AG08396 (cell line): ENCODE measurements at regions not wholly inside any gene's neighbourhood (a gene's known extent, or its start where the extent isn't known, plus 50 kb on each side); places are given as distances from the start of the nearest gene placed in this dataset.
A peak's percentile ranks its signal among the peaks of the same experiment; 100 is the strongest.

Source experiments
- DNase-seq: peaks from one replicate; pipeline ENCODE4 v3.0.0; 2012; ENCODE audit warnings: low spot score, mixed read lengths

DNA sequence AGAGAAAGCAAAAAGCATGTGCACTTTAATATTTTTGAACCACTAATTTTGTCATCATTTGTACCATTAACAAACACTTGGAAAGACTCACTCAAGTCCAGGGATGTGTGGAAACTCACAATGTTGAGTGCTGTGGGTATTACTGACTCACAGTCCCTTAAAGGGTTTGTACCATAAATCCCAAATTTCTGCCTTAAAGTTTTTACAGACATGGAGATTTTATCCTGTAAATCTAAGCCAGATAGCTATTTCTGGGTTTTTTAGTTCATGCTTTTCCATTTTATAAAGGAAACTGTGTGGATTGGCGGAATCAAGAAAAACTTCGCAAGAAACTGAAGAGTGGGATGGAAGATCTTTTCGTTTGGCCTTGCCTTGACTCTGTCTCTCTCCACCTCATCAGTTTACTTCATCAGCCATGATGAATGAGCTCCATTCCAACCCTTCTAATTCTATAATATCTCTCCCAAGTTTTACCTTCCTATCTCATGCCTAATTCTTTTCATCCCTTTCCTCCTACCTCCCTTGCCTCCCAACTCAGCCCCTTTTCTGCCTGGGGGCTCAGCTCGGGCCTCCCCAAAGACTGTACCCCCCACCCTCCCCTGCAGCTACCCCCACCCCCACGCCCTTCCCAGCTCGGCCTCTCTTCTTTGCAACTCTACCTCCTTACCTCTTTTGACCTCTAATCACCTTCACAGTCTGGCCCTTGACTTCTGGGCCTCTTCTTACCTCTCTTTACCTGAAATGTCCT is 218.5 kb upstream of the MKLN1 start:
- no peak for DNase-seq

DNA sequence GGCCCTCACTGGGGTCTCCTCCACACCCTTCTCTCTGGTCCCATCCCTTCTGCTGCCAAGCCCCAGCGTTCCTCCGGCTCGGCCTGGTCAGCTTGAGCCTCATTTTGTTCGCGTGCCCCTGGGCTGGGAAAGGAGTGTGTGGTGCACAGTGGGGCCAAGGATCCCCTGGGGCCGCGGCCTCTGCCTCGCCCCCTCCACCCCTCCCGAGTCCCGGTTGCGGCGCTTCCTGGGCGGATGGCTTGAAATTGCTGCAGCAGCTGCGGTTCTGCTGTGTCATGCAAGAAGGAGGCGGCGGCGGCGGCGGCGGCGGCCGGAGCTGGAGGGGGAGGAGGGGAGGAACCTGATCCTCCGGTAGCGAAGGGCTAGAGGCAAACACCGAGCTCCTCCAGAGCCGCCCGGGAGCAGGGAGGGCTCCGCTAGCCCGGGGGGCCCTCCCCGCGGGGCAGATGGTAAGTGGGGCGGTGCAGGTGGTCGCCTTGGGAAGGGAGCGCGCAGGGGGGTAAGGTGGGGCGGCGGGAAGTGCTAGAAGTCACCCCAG is 217.8 kb upstream of the MKLN1 start:
- DNase-seq = peak; percentile 85

DNA sequence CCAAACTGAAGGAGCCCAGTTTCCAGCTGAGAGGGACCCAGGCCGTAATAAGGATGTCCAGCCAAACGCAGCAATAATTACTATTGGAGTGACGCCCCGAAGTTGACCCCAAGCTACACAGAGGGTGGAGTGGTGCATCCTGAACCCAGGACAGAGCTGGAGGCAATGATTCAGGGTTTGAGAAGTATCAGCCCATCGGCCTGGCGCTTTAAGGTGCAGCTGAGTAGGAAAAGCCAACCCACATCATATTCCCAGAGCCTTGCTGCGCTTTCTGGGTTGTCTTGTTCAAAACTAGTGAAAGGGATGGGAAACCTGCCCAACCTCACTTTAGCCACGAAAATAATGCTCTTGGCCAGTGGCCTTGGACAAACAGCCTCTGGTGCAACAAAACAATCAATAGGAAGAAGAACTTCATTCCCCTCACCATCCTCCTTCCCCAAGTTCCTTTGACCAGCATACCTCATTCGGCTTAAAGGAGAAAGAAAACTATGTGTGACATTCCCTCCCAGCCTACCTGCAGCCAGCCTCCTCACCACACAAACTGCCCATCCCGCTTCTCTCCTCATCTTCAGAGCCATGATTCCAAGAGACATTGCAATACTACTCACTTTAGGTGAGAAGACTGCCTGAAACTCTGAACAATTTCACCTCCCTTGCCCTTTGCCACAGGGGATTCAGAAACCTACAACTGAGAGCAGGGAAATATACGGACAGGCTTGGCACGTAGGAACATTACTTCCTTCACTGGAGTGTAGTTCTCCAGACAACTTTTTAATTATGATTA is 217.2 kb upstream of the MKLN1 start:
- DNase-seq = peak; percentile 45

DNA sequence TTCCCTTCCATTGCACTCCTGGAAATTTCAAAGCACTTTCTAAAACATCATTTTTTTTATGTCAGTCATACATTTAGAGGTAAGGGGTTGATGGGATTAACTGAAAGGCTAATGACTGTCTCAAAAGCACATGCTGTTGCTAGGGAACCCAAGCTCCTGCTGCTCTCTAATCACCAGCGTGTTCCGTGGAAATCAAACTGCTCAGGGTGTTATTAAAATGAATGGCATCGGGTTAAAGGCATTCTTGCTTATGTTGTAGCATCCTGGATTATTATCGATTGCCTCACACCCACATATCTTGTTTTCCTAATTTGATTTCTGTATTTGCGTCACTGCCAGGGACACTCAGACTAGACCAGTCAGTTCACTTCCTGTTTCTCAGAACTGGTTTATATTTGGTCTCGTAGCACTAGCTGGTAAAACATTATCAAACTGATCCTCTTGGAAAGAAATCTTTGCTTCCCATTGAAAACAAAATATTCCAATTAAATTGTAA is 216.5 kb upstream of the MKLN1 start:
- DNase-seq = peak; percentile 66

DNA sequence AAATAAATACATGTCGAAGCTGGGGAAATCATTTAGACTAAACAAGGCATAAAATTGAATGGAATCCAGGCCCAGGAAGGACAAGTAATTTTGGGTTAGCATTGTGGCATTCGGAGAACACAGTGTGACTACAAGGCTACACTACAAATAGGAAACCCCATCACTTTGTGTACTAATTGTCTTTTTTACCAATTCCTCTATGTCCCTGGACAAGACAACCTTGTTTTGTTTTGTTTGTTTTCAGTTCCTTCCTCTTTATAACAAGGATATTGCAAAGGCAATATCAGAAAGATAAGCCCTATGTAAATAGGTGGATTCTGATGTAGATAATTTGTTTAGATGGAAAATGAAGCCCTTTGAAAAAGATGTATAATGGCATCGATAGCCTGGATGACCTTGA is 215.9 kb upstream of the MKLN1 start:
- DNase-seq = no peak

DNA sequence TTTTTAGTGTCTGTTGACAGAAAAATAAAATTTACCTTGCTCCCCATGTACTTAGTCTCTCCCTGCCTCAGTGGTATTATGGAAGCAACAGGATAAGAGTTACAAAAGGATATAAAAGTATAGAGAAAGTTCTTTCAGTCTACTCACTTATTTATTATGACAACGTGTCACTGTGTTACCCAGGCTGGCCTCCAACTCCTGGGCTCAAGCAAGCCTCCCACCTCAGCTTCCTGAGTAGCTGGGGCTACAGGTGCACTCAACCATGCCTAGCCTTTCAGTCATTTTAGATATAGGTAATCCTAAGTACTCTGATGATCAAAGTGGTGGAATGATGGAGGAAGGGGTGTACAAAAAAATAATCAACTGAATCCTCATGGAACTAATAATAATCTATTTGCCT is 215.2 kb upstream of the MKLN1 start:
- no peak for DNase-seq

DNA sequence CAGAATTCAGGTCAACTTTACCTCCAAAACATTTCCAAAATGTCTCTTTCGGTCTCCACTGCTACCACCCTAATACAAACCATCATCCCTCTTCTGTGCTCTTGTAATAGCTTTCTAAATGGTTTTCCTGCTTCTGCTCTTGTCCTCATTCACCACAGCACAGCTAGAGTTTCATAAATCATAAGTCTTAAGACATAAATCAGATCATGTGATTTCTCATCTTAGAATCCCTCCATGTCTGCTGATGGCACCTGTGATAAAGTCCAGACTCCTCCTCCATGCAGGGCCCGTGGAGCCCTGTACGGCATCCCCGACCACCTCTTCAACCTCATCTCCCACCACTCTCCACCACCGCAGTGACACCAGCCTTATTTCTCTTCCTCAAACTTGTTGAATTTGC is 212.3 kb upstream of the MKLN1 start:
- DNase-seq = no peak

DNA sequence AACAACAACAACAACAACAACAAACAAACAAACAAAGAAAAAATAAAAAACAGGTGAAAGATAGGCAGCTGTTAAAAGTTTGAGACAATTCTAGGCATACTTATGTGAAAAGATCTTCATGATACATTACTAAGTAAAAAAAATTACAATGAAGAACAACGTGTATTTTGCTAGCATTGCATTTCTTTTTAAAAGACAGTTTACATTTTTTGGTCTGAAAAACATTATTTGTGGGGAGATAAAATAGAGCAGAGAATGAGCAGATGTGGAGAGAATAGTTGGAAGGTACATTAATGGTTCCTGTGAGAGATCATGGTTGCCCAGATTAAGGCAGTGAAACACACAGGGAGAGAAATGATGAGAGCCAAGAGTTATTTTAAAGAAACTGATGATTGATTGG is 210.2 kb upstream of the MKLN1 start:
- DNase-seq = no peak

DNA sequence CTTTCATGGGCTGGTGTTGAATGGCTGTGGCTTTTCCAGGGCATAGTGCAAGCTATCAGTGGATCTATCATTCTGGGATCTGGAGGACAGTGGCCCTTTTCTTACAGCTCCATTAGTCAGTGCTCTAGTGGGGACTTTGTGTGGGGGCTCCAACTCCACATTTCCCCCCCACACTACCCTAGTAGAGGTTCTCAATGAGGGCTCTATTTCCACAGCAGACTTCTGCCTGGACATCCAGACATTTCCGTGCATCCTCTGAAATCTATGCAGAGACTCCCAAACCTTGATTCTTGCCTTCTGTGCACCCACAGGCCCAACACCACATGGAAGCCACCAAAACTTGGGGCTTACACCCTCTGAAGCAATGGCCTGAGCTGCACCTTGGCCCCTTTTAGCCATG is 208.3 kb upstream of the MKLN1 start:
- no peak for DNase-seq

DNA sequence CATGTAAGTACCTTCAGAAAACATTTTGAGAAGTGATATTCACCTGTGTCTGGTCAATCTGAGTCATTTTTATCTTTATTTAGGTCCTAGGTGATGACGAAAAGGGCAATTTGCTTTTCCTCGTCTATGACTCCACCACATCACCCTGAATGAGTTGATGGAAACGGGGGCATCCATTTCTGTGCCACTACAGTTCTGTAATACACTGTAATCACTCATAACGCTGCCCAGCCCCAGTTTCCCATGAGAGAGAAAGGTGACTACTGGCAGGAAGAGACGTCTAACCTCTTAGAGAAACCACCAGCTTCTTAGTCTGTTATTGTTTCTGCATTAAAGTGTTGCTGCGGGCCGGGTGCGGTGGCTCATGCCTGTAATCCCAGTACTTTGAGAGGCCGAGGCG is 205.3 kb upstream of the MKLN1 start:
- no peak for DNase-seq

DNA sequence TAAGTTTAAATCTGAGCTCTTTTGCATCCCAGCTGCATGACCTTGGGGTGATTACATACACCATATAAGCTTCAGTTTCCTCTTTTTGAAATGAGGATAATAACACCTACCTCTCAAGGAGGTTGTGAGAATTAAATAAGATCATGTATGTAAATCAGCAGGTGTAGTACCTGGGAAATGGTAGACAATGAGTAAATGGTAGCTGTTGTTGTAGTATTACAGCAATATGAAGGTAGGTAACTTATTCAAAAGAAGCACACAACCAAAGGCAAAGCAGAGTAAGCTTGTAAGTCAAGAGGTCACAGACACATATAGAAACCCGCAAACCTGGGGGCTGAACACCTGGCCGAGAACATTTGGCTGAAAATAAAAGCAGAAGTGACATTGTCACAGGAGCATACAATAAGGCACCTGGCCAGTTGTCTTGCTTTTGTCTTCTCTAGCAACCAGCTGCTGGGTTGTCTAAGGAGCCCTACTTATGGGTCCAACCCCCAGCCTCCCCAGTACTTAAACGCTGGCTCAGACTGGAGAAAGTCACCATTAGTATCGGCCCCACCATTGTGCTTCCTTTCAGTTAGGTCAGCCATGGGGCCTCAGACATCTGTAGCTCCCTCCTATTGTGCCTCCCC is 203.6 kb upstream of the MKLN1 start:
- DNase-seq = no peak

DNA sequence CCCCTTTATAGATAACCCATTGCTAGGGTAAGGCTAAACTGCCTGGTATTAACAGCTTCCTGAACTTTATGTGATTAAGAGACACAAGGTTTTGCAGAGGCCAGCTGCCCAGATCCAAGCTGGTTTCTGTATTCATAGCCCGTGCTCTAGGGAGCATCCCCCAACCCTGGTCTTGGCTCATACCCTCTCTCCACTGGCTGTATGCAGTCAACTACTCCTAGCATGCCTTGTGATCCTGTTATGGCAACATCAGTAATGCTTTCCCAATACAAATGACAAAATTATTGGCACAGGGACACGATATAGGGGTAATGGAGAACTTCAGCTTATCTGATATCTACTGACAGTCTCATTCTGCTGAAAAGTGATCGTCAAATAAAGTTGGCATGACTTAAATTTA is 202.8 kb upstream of the MKLN1 start:
- no peak for DNase-seq

DNA sequence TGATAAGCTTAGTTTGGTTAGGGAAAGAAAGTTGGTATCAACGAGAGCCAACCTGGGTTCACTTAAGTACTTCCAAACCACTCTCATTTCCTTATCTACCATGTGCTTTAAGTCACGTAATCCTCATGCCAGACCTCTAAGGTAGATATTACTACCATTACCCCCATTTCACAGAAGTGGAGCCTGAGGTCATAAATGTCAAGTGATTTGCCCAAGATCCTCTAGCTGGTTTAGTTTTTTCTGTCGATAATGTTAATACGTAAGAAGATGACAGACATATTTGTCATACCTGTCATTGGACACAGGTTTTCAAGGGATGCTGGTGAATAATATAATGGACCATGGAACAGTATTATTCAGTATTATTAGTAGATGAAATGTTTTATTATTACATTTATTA is 197.4 kb upstream of the MKLN1 start:
- DNase-seq = no peak

DNA sequence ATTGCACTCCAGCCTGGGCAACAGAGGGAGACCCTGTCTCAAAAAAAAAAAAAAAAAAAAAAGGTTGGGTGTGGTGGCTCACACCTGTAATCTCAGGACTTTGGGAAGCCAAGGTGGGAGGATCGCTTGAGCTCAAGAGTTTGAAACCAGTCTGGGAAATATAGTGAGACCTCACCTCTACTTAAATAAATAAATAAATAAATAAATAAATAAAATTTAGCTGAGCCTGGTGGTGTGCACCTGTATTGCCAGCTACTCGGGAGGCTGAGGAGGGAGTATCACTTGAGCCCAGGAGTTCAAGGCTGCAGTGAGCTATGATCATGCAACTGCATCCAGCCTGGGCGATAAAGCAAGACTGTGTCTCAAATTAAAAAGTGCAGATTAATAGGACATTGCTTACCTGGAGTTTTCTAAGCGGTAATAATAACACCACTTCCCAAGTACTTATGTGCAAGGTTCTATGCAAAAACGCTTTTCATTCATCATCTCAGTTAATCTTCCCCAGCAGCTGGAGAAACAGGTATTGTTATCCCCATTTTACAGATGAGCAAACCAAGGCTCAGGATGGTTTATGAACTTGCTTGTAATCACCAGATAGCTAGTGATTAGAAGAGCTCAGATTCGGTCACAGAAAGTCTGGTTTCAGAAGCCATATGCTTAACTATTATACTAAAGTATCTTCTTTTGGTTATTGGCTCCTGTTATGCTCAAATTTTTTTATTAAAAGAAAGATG is 196.5 kb upstream of the MKLN1 start:
- no peak for DNase-seq

DNA sequence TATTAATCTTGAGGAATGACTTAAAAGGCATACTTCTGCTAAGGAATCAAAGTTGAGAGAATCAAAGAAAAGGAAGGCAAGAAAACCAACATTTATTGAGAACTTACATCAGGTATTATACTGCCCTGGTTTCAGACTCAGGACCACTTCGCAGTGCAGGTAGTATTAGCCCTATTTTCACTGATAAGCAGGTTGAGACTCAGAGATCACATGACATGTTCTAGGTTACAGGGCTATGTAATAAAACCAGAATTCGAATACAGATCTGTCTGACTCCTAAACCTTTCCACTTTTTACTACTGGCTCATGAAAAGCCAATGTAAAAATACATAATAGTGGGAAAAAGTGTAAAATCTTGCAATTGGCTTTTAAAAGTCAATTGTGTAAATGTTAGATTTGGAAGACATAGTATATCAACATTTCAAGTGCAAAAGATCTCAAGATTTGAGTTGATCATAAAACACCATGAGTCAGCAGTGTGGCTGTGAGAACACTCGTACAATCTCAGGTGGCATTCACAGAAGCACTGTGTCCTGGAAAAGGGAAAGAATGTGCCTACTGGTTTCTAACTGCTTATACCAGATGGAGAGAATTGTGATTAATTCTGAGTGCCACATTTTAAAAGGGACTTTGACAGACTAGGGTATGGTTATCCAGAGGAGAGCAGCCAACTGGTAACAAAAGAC is 195.8 kb upstream of the MKLN1 start:
- DNase-seq = no peak

DNA sequence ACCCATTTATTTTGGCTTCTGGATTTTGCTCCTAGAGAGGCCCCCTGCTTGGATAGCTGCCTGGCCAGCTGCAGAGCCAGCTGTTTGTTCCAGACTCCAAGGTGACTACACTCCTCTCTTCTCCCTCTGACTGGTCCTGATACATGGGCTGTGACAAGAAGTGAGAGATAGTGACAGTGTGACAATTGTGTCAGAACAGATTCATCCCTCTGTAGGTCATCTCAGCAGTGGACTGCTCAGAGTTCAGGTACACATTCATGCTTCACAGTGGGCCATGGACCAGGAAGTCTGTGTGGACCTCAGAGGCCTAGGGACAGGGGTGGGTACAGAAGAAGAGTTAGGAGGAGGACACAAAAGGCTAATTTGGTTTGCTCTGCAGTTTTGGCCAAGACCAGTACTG is 188.2 kb upstream of the MKLN1 start:
- DNase-seq = no peak

DNA sequence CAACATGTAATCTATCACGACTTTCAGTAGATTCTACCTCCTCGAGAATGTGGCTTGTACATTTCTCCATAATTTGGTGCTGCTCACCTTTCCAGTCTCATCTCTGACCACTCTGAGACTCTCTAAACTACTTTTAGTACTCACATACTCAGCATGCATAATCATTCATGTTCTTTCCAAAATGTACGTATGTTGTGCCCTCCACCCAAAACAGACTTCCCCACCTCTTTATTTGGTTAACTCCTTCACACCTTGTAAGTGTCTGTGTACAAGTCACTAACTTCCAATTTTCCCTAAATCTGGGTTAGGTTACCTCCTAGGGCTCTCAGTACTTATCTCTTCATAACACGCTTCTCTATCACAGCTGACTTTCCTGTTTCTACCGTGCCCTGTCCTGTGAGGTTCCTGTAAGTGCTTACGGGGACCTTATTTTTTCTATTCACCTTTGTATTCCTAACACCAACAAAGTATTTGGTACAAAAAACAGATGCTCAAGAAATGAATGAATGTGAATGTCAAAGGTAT is 186.2 kb upstream of the MKLN1 start:
- no peak for DNase-seq

DNA sequence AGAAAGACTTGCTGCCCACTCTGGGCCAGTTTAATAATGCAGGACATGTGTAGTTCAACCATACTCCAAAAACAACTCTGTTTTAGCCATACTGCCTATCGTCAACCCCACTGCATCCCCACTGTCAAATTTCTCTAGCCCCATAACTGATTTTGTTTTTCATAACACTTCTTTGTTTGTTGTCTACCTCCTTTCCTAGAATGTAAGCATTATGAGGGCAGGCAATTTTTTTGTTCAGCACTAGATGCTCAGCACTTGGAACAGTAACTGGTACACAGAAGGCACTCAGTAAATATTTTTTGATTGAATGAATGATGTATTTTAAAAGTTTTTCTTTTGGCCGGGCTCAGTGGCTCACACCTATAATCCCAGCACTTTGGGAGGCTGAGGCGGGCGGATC is 183.8 kb upstream of the MKLN1 start:
- DNase-seq = no peak

DNA sequence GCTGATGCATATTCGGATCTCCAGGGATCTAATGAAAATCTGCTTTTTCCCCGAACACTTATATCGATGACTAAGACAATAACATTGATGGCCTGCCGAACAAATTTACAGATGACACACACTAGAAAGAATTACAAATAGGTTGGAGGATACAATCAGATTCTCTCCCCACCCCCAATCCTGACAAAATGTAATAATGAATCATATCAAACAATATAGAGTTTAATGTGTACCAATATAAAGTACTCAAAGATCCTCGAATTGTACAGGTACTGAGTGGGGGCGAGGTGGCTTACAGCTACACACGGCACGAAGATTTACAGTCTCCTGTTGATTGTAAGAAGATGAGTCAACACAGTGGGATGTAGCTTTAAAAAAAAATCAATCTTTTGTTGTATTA is 182.7 kb upstream of the MKLN1 start:
- DNase-seq = no peak

DNA sequence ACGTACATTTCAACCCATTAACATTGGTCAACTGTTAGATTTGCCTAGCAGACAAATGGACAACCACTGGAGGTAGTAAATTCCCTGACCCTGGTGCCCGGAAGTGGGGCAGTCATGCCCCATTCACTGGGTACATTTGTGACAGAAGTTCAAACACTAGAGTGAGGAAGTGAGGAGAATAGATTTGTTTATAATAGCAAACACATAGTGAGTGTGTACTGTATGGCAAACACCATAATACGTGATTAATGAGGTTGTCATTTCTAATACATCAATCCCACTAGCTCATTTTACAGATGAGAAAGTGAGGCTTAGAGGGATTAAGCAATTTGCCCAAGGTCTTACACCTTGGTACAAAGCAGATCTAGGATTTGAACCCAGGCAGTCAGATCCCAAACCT is 181.9 kb upstream of the MKLN1 start:
- DNase-seq = no peak

DNA sequence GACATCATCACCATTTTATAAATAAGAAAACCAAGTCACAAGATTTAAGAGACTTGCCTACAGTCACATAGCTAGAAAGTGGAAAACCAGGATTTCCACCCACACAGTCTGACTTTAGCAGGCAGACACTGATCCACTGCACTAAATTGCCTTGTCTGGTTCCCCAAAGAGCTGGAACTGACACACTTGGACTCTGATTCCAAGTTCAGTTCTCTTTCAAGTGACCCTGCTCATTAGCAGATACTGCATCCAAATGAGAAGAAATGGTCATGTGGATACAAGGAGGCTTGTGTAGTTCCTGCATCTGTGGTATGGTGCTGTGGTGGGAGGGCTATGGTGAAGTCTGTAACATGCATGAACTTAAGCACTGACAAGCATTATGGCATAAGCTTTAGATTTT is 180.1 kb upstream of the MKLN1 start:
- DNase-seq = no peak
